IMR-90 (cell line): ENCODE measurements at regions not wholly inside any gene's neighbourhood (a gene's known extent, or its start where the extent isn't known, plus 50 kb on each side); places are given as distances from the start of the nearest gene placed in this dataset.
A peak's percentile ranks its signal among the peaks of the same experiment; 100 is the strongest.

Experiments used
- ATAC-seq: fragments of 200-7000 bp; cut with Tn5 transposase; 2 replicates; pipeline ENCODE4 v1.9.1; 2020; ENCODE audit warnings: low read depth, mild to moderate bottlenecking, moderate library complexity
- BruUV-seq: library from RNA; stranded (reverse); fragments of 400-500 nt; replicated peaks from 2 replicates; lab custom pipeline; 2021; lab: Mats Ljungman, UMichigan
- CTCF ChIA-PET: fragments of 300-600 bp; formaldehyde crosslinking; extraction: SDS; loops from one replicate; lab custom pipeline; 2021; ENCODE audit warnings: antibody characterized with exemption; lab: Yijun Ruan, JAX
- POLR2A ChIA-PET: fragments of 300-600 bp; sonication (Branson Sonifier 250); formaldehyde crosslinking; loops from one replicate; lab custom pipeline; 2022; ENCODE audit warnings: antibody characterized with exemption; ENCODE audit not compliant: unreplicated experiment; lab: Charles Lee
- DNase-seq: peaks from one replicate; pipeline ENCODE4 v3.0.0; 2013
- H2AFZ ChIP-seq: replicated peaks from 2 replicates; pipeline ENCODE3; 2013; ENCODE audit warnings: low read length, mild to moderate bottlenecking; ENCODE audit not compliant: poor library complexity
- H2AK5ac ChIP-seq: 2 replicates; pipeline ENCODE4 v1.6.1; 2013; ENCODE audit warnings: low read depth, low read length, inconsistent platforms
- H2AK9ac ChIP-seq: replicated peaks from 2 replicates; pipeline ENCODE3; 2013; ENCODE audit warnings: mild to moderate bottlenecking, low read depth, low read length, moderate library complexity; ENCODE audit not compliant: poor library complexity
- H2BK120ac ChIP-seq: 2 replicates; pipeline ENCODE4 v1.6.1; 2013; ENCODE audit warnings: low read depth, low read length, inconsistent platforms
- H2BK15ac ChIP-seq: 3 replicates; pipeline ENCODE4 v1.6.1; 2013; ENCODE audit warnings: low read depth, low read length, inconsistent platforms
- H2BK20ac ChIP-seq: 2 replicates; pipeline ENCODE4 v1.6.1; 2013; ENCODE audit warnings: low read depth, mild to moderate bottlenecking, inconsistent platforms, low read length, moderate library complexity
- H2BK5ac ChIP-seq: 2 replicates; pipeline ENCODE4 v1.6.1; 2013; ENCODE audit warnings: mild to moderate bottlenecking, low read depth, low read length, inconsistent platforms; ENCODE audit not compliant: poor library complexity, severe bottlenecking
- H3K14ac ChIP-seq: replicated peaks from 2 replicates; pipeline ENCODE4 v1.6.1; 2013; ENCODE audit warnings: low read depth, low read length, inconsistent platforms
- H3K18ac ChIP-seq: 2 replicates; pipeline ENCODE4 v1.6.1; 2013; ENCODE audit warnings: low read depth, low read length, control low read depth
- H3K23ac ChIP-seq: 2 replicates; pipeline ENCODE4 v1.6.1; 2013; ENCODE audit warnings: low read depth, low read length, inconsistent platforms
- H3K27ac ChIP-seq: 2 replicates; pipeline ENCODE4 v1.5.1; 2013; ENCODE audit warnings: mild to moderate bottlenecking, control low read depth, low read length; ENCODE audit not compliant: insufficient read depth
- H3K27me3 ChIP-seq: 2 replicates; pipeline ENCODE4 v1.6.1; 2013; ENCODE audit warnings: low read length; ENCODE audit not compliant: control insufficient read depth, insufficient read depth
- H3K36me3 ChIP-seq: 2 replicates; pipeline ENCODE4 v1.6.1; 2013; ENCODE audit warnings: low read length, mixed read lengths; ENCODE audit not compliant: control insufficient read depth, insufficient read depth
- H3K4ac ChIP-seq: 2 replicates; pipeline ENCODE4 v1.6.1; 2013; ENCODE audit warnings: low read depth, low read length, inconsistent platforms
- H3K4me1 ChIP-seq: 2 replicates; pipeline ENCODE4 v1.6.1; 2013; ENCODE audit warnings: low read length, mixed read lengths; ENCODE audit not compliant: control insufficient read depth, insufficient read depth
- H3K4me2 ChIP-seq: 2 replicates; pipeline ENCODE4 v1.6.1; 2013; ENCODE audit warnings: low read depth, mild to moderate bottlenecking, control low read depth, low read length, moderate library complexity
- H3K4me3 ChIP-seq: 2 replicates; pipeline ENCODE4 v1.5.1; 2013; ENCODE audit warnings: low read depth, mild to moderate bottlenecking, control low read depth, low read length, moderate library complexity; ENCODE audit not compliant: insufficient read depth
- H3K56ac ChIP-seq: 2 replicates; pipeline ENCODE4 v1.6.1; 2013; ENCODE audit warnings: low read length, inconsistent platforms; ENCODE audit not compliant: insufficient read depth; ENCODE audit errors: extremely low read depth
- H3K79me1 ChIP-seq, 2 experiments: 2 replicates each; pipeline ENCODE4 v1.6.1; 2013; ENCODE audit warnings: low read length in 2 of 2, inconsistent platforms in 1 of 2, low read depth in 1 of 2
- H3K9ac ChIP-seq: 2 replicates; pipeline ENCODE4 v1.6.1; 2013; ENCODE audit warnings: low read depth, low read length, control low read depth
- H3K9me1 ChIP-seq: 2 replicates; pipeline ENCODE4 v1.6.1; 2013; ENCODE audit warnings: low read length, inconsistent platforms; ENCODE audit not compliant: insufficient read depth
- H3K9me3 ChIP-seq: 2 replicates; pipeline ENCODE4 v1.6.1; 2013; ENCODE audit warnings: low read length; ENCODE audit not compliant: control insufficient read depth, insufficient read depth
- H4K20me1 ChIP-seq: 2 replicates; pipeline ENCODE4 v1.6.1; 2013; ENCODE audit warnings: low read length, inconsistent platforms; ENCODE audit not compliant: insufficient read depth
- H4K5ac ChIP-seq: 2 replicates; pipeline ENCODE4 v1.6.1; 2013; ENCODE audit warnings: mild to moderate bottlenecking, low read depth, low read length, control low read depth
- H4K8ac ChIP-seq, 2 experiments: 2 replicates each; pipeline ENCODE4 v1.6.1; 2013; ENCODE audit warnings: low read depth in 2 of 2, low read length in 2 of 2, control low read depth in 1 of 2, inconsistent platforms in 1 of 2
- H4K91ac ChIP-seq: 2 replicates; pipeline ENCODE4 v1.6.1; 2013; ENCODE audit warnings: low read depth, low read length, inconsistent platforms; ENCODE audit not compliant: insufficient read depth
- CEBPB ChIP-seq: IDR thresholded peaks from 2 replicates; pipeline ENCODE4 v1.6.1; 2012; ENCODE audit warnings: low read depth, low read length, improper control_type of control experiment
- ELK1 ChIP-seq: fragments of 150-350 bp; IDR thresholded peaks from 2 replicates; pipeline ENCODE4 v1.6.1; 2016; ENCODE audit warnings: low read depth, mild to moderate bottlenecking, low read length, moderate library complexity, borderline replicate concordance
- WGBS, 2 experiments: methylation state at CpG; one replicate each; pipeline versions ENCODE4 v1.1.5 to v1.1.7; 2013; ENCODE audit warnings: missing lambda C conversion rate in 2 of 2; ENCODE audit not compliant: insufficient read length in 1 of 2; ENCODE audit errors: extremely low coverage in 2 of 2; 5-methylcytosine and 5-hydroxymethylcytosine counted together
- dilution Hi-C: fragments of 300-500 bp; cut with HindIII; formaldehyde crosslinking; loops from one replicate; pipeline ENCODE4 v1.14.3; 2018; ENCODE audit warnings: low sequenced_read_pairs; ENCODE audit not compliant: unreplicated experiment
- in situ Hi-C: fragments of 300-500 bp; cut with MboI; formaldehyde crosslinking; loops from 3 replicates; pipeline ENCODE4 v1.14.3; 2019; ENCODE audit warnings: low sequenced_read_pairs, inconsistent platforms, mixed read lengths
- intact Hi-C: fragments of 100-400 bp; cut with micrococcal nuclease; formaldehyde crosslinking; loops from 2 replicates; pipeline ENCODE4 v1.10.0; 2022

- H3K4me1 ChIP-seq, result peaks cover 3% of the 10 kb centered on the region; the same call in 1 of the 2 replicates
- H3K9me3 ChIP-seq, result no peaks in the 10 kb centered on the region
- no CpG with 5 or more reads among the region's 2 CpGs for WGBS, 2 experiments
- H4K20me1 ChIP-seq, result no peaks in the 10 kb centered on the region
- H2AFZ ChIP-seq, result no peak overlapping the region
- no peak overlapping the region for H4K8ac ChIP-seq
- peak overlapping the region; percentile 54; the same call in 1 of the 2 replicates for H4K5ac ChIP-seq
- in situ Hi-C loops, result no loop called here
- dilution Hi-C loops, result no loop called here
- no peaks in the 10 kb centered on the region for H3K36me3 ChIP-seq
- no peak overlapping the region for H3K56ac ChIP-seq
- H3K4me2 ChIP-seq, result no peak overlapping the region
- H2AK9ac ChIP-seq, result no peak overlapping the region
- H2BK120ac ChIP-seq, result peak overlapping the region; percentile 20; the same call in 1 of the 2 replicates
- TF ChIP-seq ELK1 (no peak), CEBPB (peak; percentile 56; the same call in 1 of the 2 replicates)
- no peak; the same call in 1 of the 2 replicates for ATAC-seq
- intact Hi-C loops, result no loop called here
- H2BK15ac ChIP-seq, result 0 out of 3 replicates have a peak overlapping the region, but pooled peaks have one; percentile 8
- no peak overlapping the region for H3K9ac ChIP-seq
- H3K14ac ChIP-seq, result no peak overlapping the region
- peak overlapping the region; percentile 1; the same call in 1 of the 2 replicates for H3K23ac ChIP-seq
- H2BK5ac ChIP-seq, result no peak overlapping the region
- no TSS peak for BruUV-seq
- peak overlapping the region; percentile 46; the same call in 1 of the 2 replicates for H2BK20ac ChIP-seq
- ChIA-PET POLR2A (no interaction called here), CTCF (no interaction called here)
- peak overlapping the region; percentile 4; the same call in 1 of the 2 replicates for H3K18ac ChIP-seq
- no peaks in the 10 kb centered on the region for H3K9me1 ChIP-seq
- peak; percentile 61 for DNase-seq
- H3K27me3 ChIP-seq, result no peaks in the 10 kb centered on the region
- H2AK5ac ChIP-seq, result no peak overlapping the region
- no peaks in the 10 kb centered on the region for H3K79me1 ChIP-seq
- H4K91ac ChIP-seq, result no peak overlapping the region
- no peak overlapping the region for H3K4me3 ChIP-seq
- H3K4ac ChIP-seq, result no peak overlapping the region
- no peak overlapping the region for H3K27ac ChIP-seq
Measured at GRCh38 chr15:37771465-37771864, 163.0 kb upstream of the TMCO5A start.
